Ishikawa (cell line): ENCODE measurements at regions not wholly inside any gene's neighbourhood (a gene's known extent, or its start where the extent isn't known, plus 50 kb on each side); places are given as distances from the start of the nearest gene placed in this dataset.

Experiments used
- CEBPB ChIP-seq: IDR thresholded peaks from 2 replicates; pipeline ENCODE4 v1.6.1; 2012
- FOXM1 ChIP-seq: IDR thresholded peaks from 2 replicates; pipeline ENCODE4 v1.6.1; 2012; ENCODE audit warnings: low read depth, borderline replicate concordance

GRCh38 chr10:42953684-42954674 is 122.9 kb upstream of the RET start:
- no peak for TF ChIP-seq CEBPB
- TF ChIP-seq FOXM1, result no peak
